HG03432 (cell line): ENCODE measurements at regions not wholly inside any gene's neighbourhood (a gene's known extent, or its start where the extent isn't known, plus 50 kb on each side); places are given as distances from the start of the nearest gene placed in this dataset.
"Not testable (repeated sequence)": the region's sequence is repeated elsewhere in the genome, so short reads cannot be mapped to it uniquely, and the experiment has no call there.

Experiments
- ATAC-seq: cut with Tn5 transposase; IDR thresholded peaks from one replicate; pipeline ENCODE4 v1.9.1; 2021; ENCODE audit warnings: mild to moderate bottlenecking, moderate library complexity; ENCODE audit not compliant: unreplicated experiment

DNA sequence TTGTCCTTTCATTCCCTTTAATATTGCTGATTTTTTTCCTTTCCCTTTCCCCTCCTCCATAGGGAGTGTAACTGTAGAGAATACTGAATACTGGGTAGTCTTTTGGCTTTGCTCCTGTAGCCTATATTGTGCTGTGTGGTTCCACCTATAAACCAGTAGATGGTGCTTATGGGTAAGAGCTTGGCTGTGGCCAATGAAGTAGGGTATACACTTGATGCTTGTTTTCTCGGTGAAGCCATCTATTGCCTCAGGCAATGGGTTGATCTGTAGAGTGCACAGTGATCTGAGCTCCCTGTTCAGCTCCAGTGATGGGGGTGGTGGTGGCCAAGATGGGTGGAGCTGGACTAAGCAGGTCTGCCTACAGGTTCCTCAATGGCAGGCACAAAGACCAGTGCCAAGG is 203.3 kb upstream of the IMPG1 start:
- peak; percentile 55 for ATAC-seq

DNA sequence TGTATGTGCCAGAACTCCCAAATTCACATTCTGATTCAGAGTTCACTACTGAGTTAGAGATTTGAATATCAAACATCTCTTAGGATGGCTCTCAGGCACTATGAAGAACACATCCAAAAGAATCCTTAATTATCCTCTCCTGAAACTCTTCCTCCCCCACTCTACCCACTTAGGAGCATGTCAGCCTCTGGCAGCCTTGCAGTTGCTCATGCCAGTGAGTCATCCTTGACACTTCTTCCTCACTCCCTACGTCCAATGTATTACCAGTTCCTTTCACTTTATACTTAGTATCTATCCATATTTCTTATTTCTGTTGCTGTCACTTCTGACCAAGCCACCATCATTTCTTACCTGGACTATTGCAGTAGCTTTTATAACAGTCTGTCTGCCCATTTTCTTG is 192.0 kb upstream of the IMPG1 start:
- ATAC-seq, result no peak

GRCh38 chr6:76262240-76262639 is 189.8 kb upstream of the IMPG1 start:
- no peak for ATAC-seq

- ATAC-seq, result no peak
Observed at GRCh38 chr6:76250666-76251065, 178.2 kb upstream of the IMPG1 start.

- no peak for ATAC-seq
Observed at GRCh38 chr6:76247527-76247926, 175.1 kb upstream of the IMPG1 start.

- ATAC-seq, result no peak
Observed at GRCh38 chr6:76240092-76240491, 167.6 kb upstream of the IMPG1 start.

DNA sequence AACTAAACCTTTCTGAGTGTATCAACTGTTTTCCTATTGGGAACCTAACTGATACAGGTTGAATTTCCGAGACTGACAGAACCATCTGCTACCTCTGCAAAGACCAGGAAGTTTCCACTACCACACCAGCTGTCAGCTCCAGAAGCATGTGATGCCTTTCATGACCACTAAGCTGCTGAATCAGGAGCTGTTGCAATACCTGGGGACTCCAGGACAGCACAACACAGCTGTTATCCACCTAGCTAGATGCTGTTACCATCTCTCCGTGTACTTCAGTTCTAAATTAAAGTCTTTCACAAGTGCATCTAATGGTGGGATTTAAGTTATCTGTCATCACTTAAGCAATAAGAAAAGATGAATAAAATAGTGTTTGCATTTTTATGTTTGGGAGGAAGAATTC is 158.2 kb upstream of the IMPG1 start:
- no peak for ATAC-seq

- ATAC-seq, result no peak
Observed at GRCh38 chr6:76222189-76222588, 149.7 kb upstream of the IMPG1 start.

- peak; percentile 64 for ATAC-seq
Observed at GRCh38 chr6:76221525-76221924, 149.1 kb upstream of the IMPG1 start.

- no peak for ATAC-seq
Observed at GRCh38 chr6:76220805-76221204, 148.3 kb upstream of the IMPG1 start.

DNA sequence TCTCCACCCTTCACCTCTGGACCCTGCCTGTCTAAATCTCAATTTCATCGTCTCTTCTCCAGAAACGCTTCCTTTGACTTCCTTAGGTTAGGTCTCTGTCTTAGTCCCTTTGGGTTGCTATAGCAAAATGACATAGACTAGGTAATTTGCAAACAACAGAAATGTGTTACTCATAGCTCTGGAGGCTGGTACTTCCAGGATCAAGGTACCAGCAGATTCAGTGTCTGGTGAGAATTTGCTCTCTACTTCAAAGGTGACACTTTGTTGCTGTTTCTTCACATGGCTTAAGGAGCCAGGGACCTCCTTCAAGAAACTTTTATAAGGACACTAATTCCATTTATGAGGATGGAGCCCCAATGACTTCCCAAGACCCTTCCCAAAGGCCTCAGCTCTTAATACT is 145.1 kb upstream of the IMPG1 start:
- ATAC-seq, result no peak

- no peak for ATAC-seq
Observed at GRCh38 chr6:76214546-76214945, 142.1 kb upstream of the IMPG1 start.

- ATAC-seq, result no peak
Observed at GRCh38 chr6:76174722-76175121, 102.3 kb upstream of the IMPG1 start.

GRCh38 chr6:76166874-76167273 is 94.4 kb upstream of the IMPG1 start:
- no peak for ATAC-seq

- no peak for ATAC-seq
Observed at GRCh38 chr6:76166297-76166696, 93.8 kb upstream of the IMPG1 start.

- no peak for ATAC-seq
Observed at GRCh38 chr6:76165471-76166221, 93.2 kb upstream of the IMPG1 start.

DNA sequence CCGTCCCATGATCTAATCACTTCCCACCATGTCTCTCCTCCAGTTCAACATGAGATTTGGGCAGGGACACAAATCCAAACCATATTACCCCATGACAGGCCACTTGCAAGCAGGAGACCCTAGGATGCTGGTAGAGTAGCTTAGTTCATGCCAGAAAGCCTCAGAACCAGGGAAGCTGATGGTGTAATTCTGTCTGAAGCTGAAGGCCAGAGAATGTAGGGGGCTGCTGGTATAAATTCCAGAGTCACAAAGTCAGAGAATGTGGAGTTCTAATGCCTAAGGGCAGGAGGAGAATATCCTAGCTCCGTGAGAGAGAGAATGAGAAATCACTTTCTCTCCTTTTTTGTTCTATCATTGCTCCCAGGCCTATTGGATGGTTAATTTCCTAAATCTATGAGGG is 90.3 kb upstream of the IMPG1 start:
- ATAC-seq, result no peak

DNA sequence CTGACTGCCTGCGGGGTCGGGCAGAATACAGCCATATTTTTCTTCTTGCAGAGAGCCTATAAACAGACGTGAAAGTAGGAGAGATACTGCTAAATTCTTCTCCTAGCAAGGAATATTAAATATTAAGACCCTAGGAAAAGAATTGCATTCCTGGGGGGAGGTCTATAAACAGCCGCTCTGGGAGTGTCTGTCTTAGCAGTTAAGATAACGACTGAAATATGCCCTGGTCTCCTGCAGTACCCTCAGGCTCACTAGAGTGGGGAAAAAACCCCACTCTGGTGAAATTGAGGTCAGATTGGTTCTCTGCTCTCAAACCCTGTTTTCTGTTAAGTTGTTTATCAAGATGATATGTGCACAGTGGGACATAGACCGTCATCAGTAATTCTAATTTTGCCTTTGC is 85.3 kb upstream of the IMPG1 start:
- not testable (repeated sequence) for ATAC-seq

- ATAC-seq, result no peak
Observed at GRCh38 chr6:76135481-76135880, 63.0 kb upstream of the IMPG1 start.

GRCh38 chr6:76134651-76135050 is 62.2 kb upstream of the IMPG1 start:
- no peak for ATAC-seq

DNA sequence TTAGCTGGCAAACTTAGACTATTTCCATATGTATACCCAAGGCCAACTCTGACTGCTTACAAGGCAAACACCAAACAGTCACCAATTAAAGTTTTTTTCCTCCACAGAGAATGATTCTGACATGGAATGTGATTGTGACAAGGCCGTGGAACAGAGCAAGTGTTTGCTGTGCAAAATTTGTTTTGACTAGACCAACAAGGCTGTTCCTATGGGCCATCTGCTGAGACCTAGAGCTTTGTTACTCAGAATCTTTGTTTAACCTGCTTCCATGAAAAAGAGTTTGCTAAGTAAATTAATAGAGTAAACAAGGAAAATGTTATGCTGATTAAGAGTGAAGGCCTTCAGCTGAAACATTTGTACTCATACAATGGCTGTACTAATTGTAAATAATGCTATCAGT is 51.6 kb upstream of the IMPG1 start:
- no peak for ATAC-seq
